ENCODE measurements at regions not wholly inside any gene's neighbourhood (a gene's known extent, or its start where the extent isn't known, plus 50 kb on each side); places are given as distances from the start of the nearest gene placed in this dataset.

GRCh38 chr2:19458427-19459003, 100.1 kb upstream of the OSR1 start:
- DNase-seq (ENCODE audit: extremely low read depth in 1 of 11, low read depth in 9 of 11, low spot score in 4 of 11), result no peak

GRCh38 chr2:19457809-19458208, 99.4 kb upstream of the OSR1 start:
- no peak for DNase-seq (ENCODE audit: extremely low read depth in 1 of 11, low read depth in 9 of 11, low spot score in 4 of 11)

GRCh38 chr2:19456705-19457309, 98.4 kb upstream of the OSR1 start:
- DNase-seq (ENCODE audit: extremely low read depth in 1 of 11, low read depth in 9 of 11, low spot score in 4 of 11), result no peak

GRCh38 chr2:19454125-19454524, 95.7 kb upstream of the OSR1 start:
- DNase-seq (ENCODE audit: extremely low read depth in 1 of 11, low read depth in 9 of 11, low spot score in 4 of 11), result no peak

DNA sequence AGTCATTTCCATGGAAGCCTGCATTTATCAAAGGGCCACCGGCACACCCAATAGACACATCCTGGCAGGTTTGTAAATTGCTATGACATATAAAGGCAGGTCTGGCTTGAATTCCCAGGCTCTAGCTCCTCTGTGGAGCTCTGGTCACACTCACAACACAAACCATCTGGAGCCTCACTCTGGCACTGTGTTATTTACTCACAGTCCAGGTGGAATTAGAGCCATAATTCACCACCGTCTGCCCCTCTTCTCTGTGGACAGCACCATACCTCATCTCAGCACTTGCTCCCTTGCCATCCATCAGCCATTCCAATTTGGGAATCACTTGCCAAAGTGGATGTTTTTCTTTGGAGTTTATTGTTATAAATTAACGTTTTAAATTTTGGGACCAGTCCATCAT, 84.3 kb upstream of the OSR1 start:
- DNase-seq (ENCODE audit: extremely low read depth in 1 of 11, low read depth in 9 of 11, low spot score in 4 of 11), result no peak

DNA sequence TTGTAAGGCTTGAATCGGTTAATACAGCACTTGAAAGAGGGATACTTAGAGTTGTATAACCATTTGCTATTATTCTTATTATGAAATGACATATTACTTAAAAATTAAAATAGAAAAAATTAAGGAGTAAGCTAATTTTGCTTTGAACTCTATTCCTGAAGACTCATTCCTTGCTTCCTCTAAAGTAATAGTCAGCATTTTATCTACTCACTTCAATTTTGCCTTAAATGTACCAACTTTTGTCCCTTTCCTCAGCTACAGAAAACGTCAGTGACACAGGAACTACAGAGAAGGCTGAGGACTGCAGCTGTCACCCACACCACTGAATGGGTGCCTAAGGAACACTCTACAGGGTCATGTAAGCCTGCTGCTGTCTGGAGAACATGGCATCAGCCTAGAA, 80.7 kb upstream of the OSR1 start:
- DNase-seq (ENCODE audit: extremely low read depth in 1 of 11, low read depth in 9 of 11, low spot score in 4 of 11), result no peak

DNA sequence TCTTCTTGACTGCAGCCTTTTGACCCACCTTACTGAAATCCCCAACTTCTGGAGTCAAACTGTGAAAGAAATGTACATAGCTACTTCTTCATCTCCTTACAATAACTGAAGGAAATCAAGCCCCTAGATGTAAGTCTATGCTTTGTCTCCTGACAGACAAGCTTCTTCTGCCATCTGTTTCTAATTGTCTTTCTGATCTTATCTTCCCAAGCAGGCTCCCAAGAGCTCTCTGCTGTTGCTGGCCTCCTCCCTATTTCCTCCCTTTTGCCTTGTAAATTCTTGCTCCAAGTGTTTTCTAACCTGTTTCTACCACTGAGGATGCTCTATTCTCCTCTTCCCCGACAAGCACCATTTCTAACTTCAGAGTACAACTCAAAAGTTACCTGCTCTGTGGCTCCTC, 77.4 kb upstream of the OSR1 start:
- DNase-seq (ENCODE audit: extremely low read depth in 1 of 11, low read depth in 9 of 11, low spot score in 4 of 11), result peak in 1 of 11 donors; percentile 2

- no peak for DNase-seq (ENCODE audit: extremely low read depth in 1 of 11, low read depth in 9 of 11, low spot score in 4 of 11)
Observed at GRCh38 chr2:19434413-19434812, 76.0 kb upstream of the OSR1 start.

DNA sequence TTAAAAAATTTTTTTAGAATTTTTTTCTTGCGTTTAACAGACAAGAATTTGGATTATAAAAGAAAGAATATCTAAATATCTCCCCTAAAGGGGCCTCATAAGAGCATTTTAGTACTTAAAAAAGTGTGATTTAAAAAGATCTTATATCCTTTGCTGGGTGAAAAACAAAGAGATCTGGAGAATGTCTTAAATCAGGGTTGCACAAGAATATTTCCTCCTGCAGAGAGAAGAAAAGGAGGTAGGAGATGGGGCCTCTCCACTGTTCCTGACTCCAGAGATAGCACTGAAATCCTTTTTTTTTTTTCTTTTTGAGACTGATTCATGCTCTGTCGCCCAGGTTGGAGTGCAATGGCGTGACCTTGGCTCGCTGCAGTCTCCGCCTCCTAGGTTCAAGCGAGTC, 68.5 kb upstream of the OSR1 start:
- no peak for DNase-seq (ENCODE audit: extremely low read depth in 1 of 11, low read depth in 9 of 11, low spot score in 4 of 11)

- DNase-seq (ENCODE audit: extremely low read depth in 1 of 11, low read depth in 9 of 11, low spot score in 4 of 11), result no peak
Observed at GRCh38 chr2:19426144-19426543, 67.7 kb upstream of the OSR1 start.

- no peak for DNase-seq (ENCODE audit: extremely low read depth in 1 of 11, low read depth in 9 of 11, low spot score in 4 of 11)
Observed at GRCh38 chr2:19425419-19425818, 67.0 kb upstream of the OSR1 start.

GRCh38 chr2:19419211-19419880, 60.9 kb upstream of the OSR1 start:
- no peak for DNase-seq (ENCODE audit: extremely low read depth in 1 of 11, low read depth in 9 of 11, low spot score in 4 of 11)

- DNase-seq (ENCODE audit: extremely low read depth in 1 of 11, low read depth in 9 of 11, low spot score in 4 of 11), result no peak
Observed at GRCh38 chr2:19416784-19417684, 58.6 kb upstream of the OSR1 start.

DNA sequence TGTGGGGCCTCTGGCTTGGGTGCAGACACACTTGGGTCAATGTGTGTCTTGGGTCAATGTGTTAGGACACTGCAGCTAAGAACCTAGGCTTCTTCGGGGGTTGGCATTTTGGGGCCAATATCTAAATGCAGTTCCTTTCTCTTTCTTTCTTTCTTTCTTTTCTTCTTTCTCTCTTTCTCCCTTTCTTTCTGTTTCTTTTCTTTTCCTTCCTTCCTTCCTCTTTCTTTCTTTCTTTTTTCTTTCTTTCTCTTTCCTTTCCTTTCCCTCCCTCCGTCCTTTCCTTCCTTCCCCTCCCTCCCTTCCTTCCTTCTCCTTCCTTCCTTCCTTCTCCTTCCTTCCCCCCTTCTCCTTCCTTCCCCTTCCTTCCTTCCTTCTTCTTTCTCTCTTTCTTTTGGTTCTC, 57.7 kb upstream of the OSR1 start:
- DNase-seq (ENCODE audit: extremely low read depth in 1 of 11, low read depth in 9 of 11, low spot score in 4 of 11), result no peak

- DNase-seq (ENCODE audit: extremely low read depth in 1 of 11, low read depth in 9 of 11, low spot score in 4 of 11), result no peak
Observed at GRCh38 chr2:19409046-19409445, 50.6 kb upstream of the OSR1 start.

DNA sequence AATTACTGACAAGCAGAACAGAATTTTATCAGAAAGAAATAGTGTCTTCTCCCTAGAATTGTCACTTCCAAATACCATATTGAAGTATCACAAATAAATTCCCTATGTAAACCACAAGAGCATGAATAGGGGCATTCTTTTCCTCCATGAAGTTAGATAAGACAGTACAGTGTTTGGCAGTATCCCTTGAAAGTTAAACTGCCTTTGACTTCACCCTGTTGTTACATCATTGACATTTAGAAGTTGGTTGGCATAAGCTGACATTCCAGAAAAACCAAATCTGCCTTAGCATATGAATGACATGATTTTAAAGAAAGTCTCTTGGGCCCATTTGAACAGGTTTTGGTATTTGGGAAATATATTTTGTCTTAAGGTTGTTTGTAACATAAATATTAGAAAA, 50.2 kb upstream of the OSR1 start:
- DNase-seq (ENCODE audit: extremely low read depth in 1 of 11, low read depth in 9 of 11, low spot score in 4 of 11), result no peak
